GM19328 (cell line): ENCODE measurements at regions not wholly inside any gene's neighbourhood (a gene's known extent, or its start where the extent isn't known, plus 50 kb on each side); places are given as distances from the start of the nearest gene placed in this dataset.

Source experiments
- ATAC-seq: cut with Tn5 transposase; IDR thresholded peaks from one replicate; pipeline ENCODE4 v1.9.1; 2021; ENCODE audit warnings: mild to moderate bottlenecking, moderate library complexity; ENCODE audit not compliant: unreplicated experiment

GRCh38 chr10:36147529-36147928 is 505.4 kb upstream of the FZD8 start:
- ATAC-seq: no peak

GRCh38 chr10:36141856-36142560 is 499.9 kb upstream of the FZD8 start:
- ATAC-seq: no peak

- ATAC-seq: no peak
Observed at GRCh38 chr10:36129051-36129450, 487.0 kb upstream of the FZD8 start.

GRCh38 chr10:36126076-36126475 is 484.0 kb upstream of the FZD8 start:
- no peak for ATAC-seq

GRCh38 chr10:36119455-36119854 is 477.4 kb upstream of the FZD8 start:
- ATAC-seq: no peak

- ATAC-seq: no peak
Observed at GRCh38 chr10:36118314-36118713, 476.2 kb upstream of the FZD8 start.

- no peak for ATAC-seq
Observed at GRCh38 chr10:36117890-36118289, 475.8 kb upstream of the FZD8 start.

GRCh38 chr10:36117231-36117630 is 475.1 kb upstream of the FZD8 start:
- ATAC-seq: no peak

- ATAC-seq: no peak
Observed at GRCh38 chr10:36116731-36117130, 474.6 kb upstream of the FZD8 start.

- ATAC-seq: no peak
Observed at GRCh38 chr10:36116040-36116439, 473.9 kb upstream of the FZD8 start.

GRCh38 chr10:36115364-36115763 is 473.3 kb upstream of the FZD8 start:
- no peak for ATAC-seq

- ATAC-seq: no peak
Observed at GRCh38 chr10:36114913-36115312, 472.8 kb upstream of the FZD8 start.

- ATAC-seq: no peak
Observed at GRCh38 chr10:36114141-36114540, 472.0 kb upstream of the FZD8 start.

GRCh38 chr10:36111676-36112075 is 469.6 kb upstream of the FZD8 start:
- no peak for ATAC-seq

- no peak for ATAC-seq
Observed at GRCh38 chr10:36110097-36110496, 468.0 kb upstream of the FZD8 start.

GRCh38 chr10:36109399-36110023 is 467.4 kb upstream of the FZD8 start:
- ATAC-seq: no peak

GRCh38 chr10:36097696-36098095 is 455.6 kb upstream of the FZD8 start:
- ATAC-seq: no peak

- ATAC-seq: no peak
Observed at GRCh38 chr10:36096576-36096975, 454.5 kb upstream of the FZD8 start.

- ATAC-seq: no peak
Observed at GRCh38 chr10:36094096-36094495, 452.0 kb upstream of the FZD8 start.

- ATAC-seq: no peak
Observed at GRCh38 chr10:36092116-36092515, 450.0 kb upstream of the FZD8 start.

GRCh38 chr10:36091007-36091406 is 448.9 kb upstream of the FZD8 start:
- ATAC-seq: no peak

GRCh38 chr10:36089790-36090440 is 447.8 kb upstream of the FZD8 start:
- no peak for ATAC-seq
